H1 (cell line): ENCODE measurements at regions not wholly inside any gene's neighbourhood (a gene's known extent, or its start where the extent isn't known, plus 50 kb on each side); places are given as distances from the start of the nearest gene placed in this dataset.

ENCODE experiments used
- CTCF ChIA-PET: fragments of 300-600 bp; sonication (Branson Sonifier 250); formaldehyde crosslinking; loops from one replicate; lab custom pipeline; 2021; ENCODE audit not compliant: partially characterized antibody; lab: Charles Lee
- POLR2A ChIA-PET: fragments of 300-600 bp; sonication (Branson Sonifier 250); formaldehyde crosslinking; loops from one replicate; lab custom pipeline; 2021; ENCODE audit warnings: inconsistent platforms; ENCODE audit not compliant: partially characterized antibody; lab: Charles Lee
- DNase-seq, 2 experiments: peaks; one replicate each; pipeline versions ENCODE4 v3.0.0 to v3.0.0-alpha.2; 2010 to 2022; ENCODE audit warnings: low spot score in 2 of 2, low read depth in 1 of 2, mixed read lengths in 1 of 2
- FAIRE-seq: peaks from 2 replicates; lab custom pipeline; 2011; peaks lifted over from hg19 to GRCh38; lab: Jason Lieb, UNC
- H2AFZ ChIP-seq: 2 replicates; pipeline ENCODE4 v1.8.1; 2012; ENCODE audit warnings: low read length, inconsistent platforms
- H2AK5ac ChIP-seq: 2 replicates; pipeline ENCODE4 v1.6.1; 2013; ENCODE audit warnings: low read depth, low read length
- H2BK120ac ChIP-seq: replicated peaks from 2 replicates; pipeline ENCODE3; 2013; ENCODE audit warnings: low read depth, low read length, inconsistent platforms
- H2BK12ac ChIP-seq: 2 replicates; pipeline ENCODE4 v1.6.1; 2013; ENCODE audit warnings: low read depth, low read length
- H2BK15ac ChIP-seq: 2 replicates; pipeline ENCODE4 v1.6.1; 2013; ENCODE audit warnings: low read length
- H2BK20ac ChIP-seq: 2 replicates; pipeline ENCODE4 v1.6.1; 2013; ENCODE audit warnings: low read length
- H2BK5ac ChIP-seq: 2 replicates; pipeline ENCODE4 v1.6.1; 2013; ENCODE audit warnings: low read depth, low read length
- H3K14ac ChIP-seq: 2 replicates; pipeline ENCODE4 v1.6.1; 2013; ENCODE audit warnings: inconsistent platforms; ENCODE audit not compliant: insufficient read length
- H3K18ac ChIP-seq: 2 replicates; pipeline ENCODE4 v1.6.1; 2013; ENCODE audit warnings: low read length; ENCODE audit errors: extremely low read depth
- H3K23ac ChIP-seq: 2 replicates; pipeline ENCODE4 v1.6.1; 2013; ENCODE audit warnings: inconsistent platforms; ENCODE audit not compliant: insufficient read length
- H3K23me2 ChIP-seq: 2 replicates; pipeline ENCODE4 v1.6.1; 2013; ENCODE audit warnings: low read depth, low read length
- H3K27ac ChIP-seq: 2 replicates; pipeline ENCODE4 v1.6.1; 2011; ENCODE audit warnings: low read depth, low read length, inconsistent platforms
- H3K27me3 ChIP-seq, 4 experiments: replicated peaks in 1 of 4; 1 replicate in 1 of 4; 2 replicates in 3 of 4; pipeline versions ENCODE4 v1.6.1 to v1.8.1; 2011 to 2013; ENCODE audit warnings: low read length in 3 of 4, mild to moderate bottlenecking in 3 of 4, inconsistent platforms in 2 of 4, mixed read lengths in 2 of 4, moderate library complexity in 1 of 4; ENCODE audit not compliant: control insufficient read depth in 3 of 4, insufficient read depth in 3 of 4; ENCODE audit errors: extremely low read depth in 1 of 4
- H3K36me3 ChIP-seq, 4 experiments: 2 replicates each; pipeline versions ENCODE4 v1.6.1 to v1.8.1; 2011 to 2013; ENCODE audit warnings: mild to moderate bottlenecking in 4 of 4, low read length in 3 of 4, moderate library complexity in 2 of 4, control low read depth in 1 of 4, inconsistent platforms in 1 of 4; ENCODE audit not compliant: insufficient read depth in 4 of 4, control insufficient read depth in 2 of 4
- H3K4ac ChIP-seq: replicated peaks from 2 replicates; pipeline ENCODE3; 2013; ENCODE audit warnings: low read length, low read depth, mixed read lengths, inconsistent platforms; ENCODE audit not compliant: insufficient read length
- H3K4me1 ChIP-seq, 4 experiments: replicated peaks in 1 of 4; 1 replicate in 1 of 4; 2 replicates in 3 of 4; pipeline versions ENCODE4 v1.6.1 to v1.8.1; 2011 to 2013; ENCODE audit warnings: low read length in 3 of 4, inconsistent platforms in 2 of 4, mixed read lengths in 1 of 4; ENCODE audit not compliant: insufficient read depth in 4 of 4, control insufficient read depth in 3 of 4
- H3K4me2 ChIP-seq, 2 experiments: 2 replicates each; pipeline versions ENCODE4 v1.6.1 to v1.8.1; 2011 to 2013; ENCODE audit warnings: low read depth in 2 of 2, low read length in 2 of 2, control low read depth in 1 of 2, inconsistent platforms in 1 of 2, mild to moderate bottlenecking in 1 of 2; ENCODE audit not compliant: insufficient read depth in 1 of 2
- H3K4me3 ChIP-seq, 4 experiments: fragments of 200-600, 300-600 bp in 1 of 4; sonication (generic), shearing (Covaris generic), sonication (Bioruptor Twin) in 1 of 4; 2 replicates each; pipeline versions ENCODE4 v1.5.1 to v1.8.1; 2011 to 2016; ENCODE audit warnings: low read length in 4 of 4, low read depth in 3 of 4, control low read depth in 2 of 4, inconsistent platforms in 2 of 4, mild to moderate bottlenecking in 2 of 4, mixed read lengths in 1 of 4, moderate library complexity in 1 of 4; ENCODE audit not compliant: insufficient read depth in 2 of 4; ENCODE audit errors: extremely low read depth in 1 of 4
- H3K56ac ChIP-seq: replicated peaks from 2 replicates; pipeline ENCODE3; 2013; ENCODE audit warnings: low read depth, mild to moderate bottlenecking, mixed read lengths, low read length, inconsistent platforms; ENCODE audit not compliant: insufficient read length
- H3K79me1 ChIP-seq: 2 replicates; pipeline ENCODE4 v1.6.1; 2013; ENCODE audit warnings: low read depth, low read length, control low read depth
- H3K79me2 ChIP-seq, 2 experiments: 2 replicates each; pipeline versions ENCODE4 v1.6.1 to v1.8.1; 2012 to 2013; ENCODE audit warnings: low read length in 2 of 2, mild to moderate bottlenecking in 2 of 2, inconsistent platforms in 1 of 2; ENCODE audit not compliant: insufficient read depth in 2 of 2, control insufficient read depth in 1 of 2
- H3K9ac ChIP-seq, 4 experiments: replicated peaks in 1 of 4; 1 replicate in 1 of 4; 2 replicates in 3 of 4; pipeline versions ENCODE4 v1.6.1 to v1.8.1; 2011 to 2013; ENCODE audit warnings: low read depth in 3 of 4, low read length in 3 of 4, control low read depth in 2 of 4, mild to moderate bottlenecking in 2 of 4, moderate library complexity in 2 of 4, inconsistent platforms in 1 of 4; ENCODE audit errors: extremely low read depth in 1 of 4
- H3K9me3 ChIP-seq, 2 experiments: 2 replicates each; pipeline versions ENCODE4 v1.6.1 to v1.8.1; 2012 to 2013; ENCODE audit warnings: mild to moderate bottlenecking in 2 of 2, moderate library complexity in 2 of 2, control low read depth in 1 of 2, inconsistent platforms in 1 of 2, low read depth in 1 of 2, low read length in 1 of 2, mixed read lengths in 1 of 2; ENCODE audit not compliant: insufficient read depth in 2 of 2
- H4K20me1 ChIP-seq, 2 experiments: replicated peaks in 1 of 2; 2 replicates each; pipeline versions ENCODE3 to v1.8.1; 2011 to 2013; ENCODE audit warnings: inconsistent platforms in 2 of 2, low read length in 2 of 2, mild to moderate bottlenecking in 1 of 2; ENCODE audit not compliant: insufficient read depth in 2 of 2, control insufficient read depth in 1 of 2
- H4K5ac ChIP-seq: 2 replicates; pipeline ENCODE4 v1.6.1; 2013; ENCODE audit warnings: low read length, low read depth, mixed read lengths, inconsistent platforms; ENCODE audit not compliant: insufficient read length
- H4K8ac ChIP-seq: 2 replicates; pipeline ENCODE4 v1.8.0; 2013; ENCODE audit warnings: mild to moderate bottlenecking, moderate library complexity, low read length, inconsistent platforms; ENCODE audit not compliant: insufficient read depth; ENCODE audit errors: extremely low read depth
- H4K91ac ChIP-seq: replicated peaks from 2 replicates; pipeline ENCODE3; 2013; ENCODE audit warnings: low read length, mixed read lengths, inconsistent platforms; ENCODE audit not compliant: insufficient read length
- HDAC6 ChIP-seq: IDR thresholded peaks from one replicate; pipeline ENCODE4 v1.7.1; 2012; ENCODE audit warnings: low read depth, mild to moderate bottlenecking, inconsistent platforms, low read length, moderate library complexity
- KDM5A ChIP-seq: fragments of 200-600 bp; IDR thresholded peaks from 2 replicates; pipeline ENCODE4 v1.7.1; 2012; ENCODE audit warnings: mild to moderate bottlenecking, low read length, inconsistent platforms, mixed read lengths
- RAD21 ChIP-seq, 2 experiments: IDR thresholded peaks in 1 of 2; conservative IDR thresholded peaks in 1 of 2; 2 replicates each; pipeline ENCODE4 v1.6.1; 2011; ENCODE audit warnings: low read depth in 2 of 2, low read length in 2 of 2, improper control_type of control experiment in 1 of 2, inconsistent platforms in 1 of 2, mild to moderate bottlenecking in 1 of 2, moderate library complexity in 1 of 2
- SP1 ChIP-seq: IDR thresholded peaks from 2 replicates; pipeline ENCODE4 v1.6.1; 2011; ENCODE audit warnings: low read depth, low read length
- SRF ChIP-seq: IDR thresholded peaks from 2 replicates; pipeline ENCODE4 v1.6.1; 2011; ENCODE audit warnings: mild to moderate bottlenecking, low read depth, low read length, moderate library complexity
- TAF1 ChIP-seq: IDR thresholded peaks from 2 replicates; pipeline ENCODE4 v1.6.1; 2011; ENCODE audit warnings: mild to moderate bottlenecking, low read depth, low read length
- TAF7 ChIP-seq: optimal IDR thresholded peaks from 2 replicates; pipeline ENCODE3; 2011; ENCODE audit warnings: low read depth, mild to moderate bottlenecking, inconsistent platforms, low read length, moderate library complexity, borderline replicate concordance
- YY1 ChIP-seq: IDR thresholded peaks from 2 replicates; pipeline ENCODE4 v1.6.1; 2011; ENCODE audit warnings: low read depth, mild to moderate bottlenecking, low read length
- WGBS, 2 experiments: shearing (Covaris generic) in 1 of 2; methylation state at CpG; one replicate each; pipeline versions ENCODE4 v1.1.6 to v1.1.7; 2013 to 2015; ENCODE audit warnings: low lambda C conversion rate in 2 of 2, mixed read lengths in 2 of 2, inconsistent platforms in 1 of 2, low coverage in 1 of 2, missing lambda C conversion rate in 1 of 2; ENCODE audit not compliant: insufficient replicate concordance in 2 of 2, insufficient coverage in 1 of 2, insufficient read length in 1 of 2; ENCODE audit errors: extremely low coverage in 1 of 2, missing lambda C conversion rate in 1 of 2; 5-methylcytosine and 5-hydroxymethylcytosine counted together

- Histone ChIP-seq H3K79me1 (no peaks in the 10 kb centered on the region), H3K9ac (no peak overlapping the region), H2BK120ac (no peak overlapping the region), H3K18ac (no peak overlapping the region), H3K27me3 (no peaks in the 10 kb centered on the region), H3K27ac (no peak overlapping the region), H3K36me3 (no peaks in the 10 kb centered on the region), H2BK20ac (no peak overlapping the region), H2AFZ (peak overlapping the region; percentile 64), H3K9me3 (no peaks in the 10 kb centered on the region), H3K23ac (no peak overlapping the region), H3K4me2 (no peak overlapping the region), H2BK5ac (no peak overlapping the region), H3K79me2 (no peaks in the 10 kb centered on the region), H2AK5ac (no peak overlapping the region), H3K4me3 (no peak overlapping the region), H3K4me1 (no peaks in the 10 kb centered on the region), H4K91ac (no peak overlapping the region), H3K23me2 (no peaks in the 10 kb centered on the region), H4K8ac (no peak overlapping the region), H2BK15ac (no peak overlapping the region), H4K20me1 (no peaks in the 10 kb centered on the region), H2BK12ac (no peak overlapping the region), H4K5ac (no peak overlapping the region), H3K56ac (no peak overlapping the region), H3K4ac (no peak overlapping the region), H3K14ac (no peak overlapping the region)
- POLR2A ChIA-PET, result no interaction called here
- no peak for FAIRE-seq
- TF ChIP-seq RAD21 (IDR thresholded peaks at IDR 0.05 in 1 of 2, conservative IDR thresholded peaks at IDR 0.05 in 1 of 2; ENCODE audit: low read depth in 2 of 2, low read length in 2 of 2), result no peak
- no peak for TF ChIP-seq SRF
- no peak for TF ChIP-seq HDAC6
- TF ChIP-seq YY1, result no peak
- no peak for TF ChIP-seq TAF1
- TF ChIP-seq SP1, result no peak
- no peak for TF ChIP-seq KDM5A
- TF ChIP-seq TAF7, result no peak
- no peak for DNase-seq
- WGBS, 2 experiments, result 90% methylated on average over 3 of the region's 3 CpGs; no CpG with 5 or more reads in 1 of the 2 experiments
- CTCF ChIA-PET, result no interaction called here
Measured at GRCh38 chr5:21181609-21182125, 1193.7 kb upstream of the CDH18 start.
